ENCODE measurements at regions not wholly inside any gene's neighbourhood (a gene's known extent, or its start where the extent isn't known, plus 50 kb on each side); places are given as distances from the start of the nearest gene placed in this dataset.

- Histone ChIP-seq H3K4me1 (ENCODE audit: control insufficient read depth in 1 of 2, insufficient read depth in 1 of 2, low read depth in 1 of 2, low read length in 1 of 2) (no peaks in the 10 kb centered on the region), H3K27me3 (no peaks in the 10 kb centered on the region), H3K36me3 (no peaks in the 10 kb centered on the region), H3K4me3 (ENCODE audit: low read depth in 1 of 2, low read length in 1 of 2) (no peak overlapping the region), H3K27ac (no peak overlapping the region), H3K9me3 (no peaks in the 10 kb centered on the region)
- TF ChIP-seq CTCF (IDR thresholded peaks at IDR 0.05), result no peak
Observed at GRCh38 chr2:226020956-226021355, 621.4 kb downstream of the NYAP2 start.

GRCh38 chr2:226020176-226020575, 620.7 kb downstream of the NYAP2 start:
- no peak for TF ChIP-seq CTCF (IDR thresholded peaks at IDR 0.05)
- H3K9me3 ChIP-seq, result no peaks in the 10 kb centered on the region
- no peaks in the 10 kb centered on the region for H3K27me3 ChIP-seq
- H3K4me3 ChIP-seq (ENCODE audit: low read depth in 1 of 2, low read length in 1 of 2), result no peak overlapping the region
- no peaks in the 10 kb centered on the region for H3K4me1 ChIP-seq (ENCODE audit: control insufficient read depth in 1 of 2, insufficient read depth in 1 of 2, low read depth in 1 of 2, low read length in 1 of 2)
- H3K27ac ChIP-seq, result no peak overlapping the region
- no peaks in the 10 kb centered on the region for H3K36me3 ChIP-seq

GRCh38 chr2:226018641-226019040, 619.1 kb downstream of the NYAP2 start:
- Histone ChIP-seq H3K27me3 (no peaks in the 10 kb centered on the region), H3K4me1 (ENCODE audit: control insufficient read depth in 1 of 2, insufficient read depth in 1 of 2, low read depth in 1 of 2, low read length in 1 of 2) (no peaks in the 10 kb centered on the region), H3K4me3 (ENCODE audit: low read depth in 1 of 2, low read length in 1 of 2) (no peak overlapping the region), H3K9me3 (no peaks in the 10 kb centered on the region), H3K27ac (no peak overlapping the region), H3K36me3 (no peaks in the 10 kb centered on the region)
- TF ChIP-seq CTCF (IDR thresholded peaks at IDR 0.05), result no peak

- TF ChIP-seq CTCF (IDR thresholded peaks at IDR 0.05), result no peak
- H3K9me3 ChIP-seq, result no peaks in the 10 kb centered on the region
- H3K4me3 ChIP-seq (ENCODE audit: low read depth in 1 of 2, low read length in 1 of 2), result no peak overlapping the region
- no peaks in the 10 kb centered on the region for H3K4me1 ChIP-seq (ENCODE audit: control insufficient read depth in 1 of 2, insufficient read depth in 1 of 2, low read depth in 1 of 2, low read length in 1 of 2)
- H3K36me3 ChIP-seq, result no peaks in the 10 kb centered on the region
- H3K27ac ChIP-seq, result no peak overlapping the region
- no peaks in the 10 kb centered on the region for H3K27me3 ChIP-seq
Observed at GRCh38 chr2:226017537-226017936, 618.0 kb downstream of the NYAP2 start.

- no peaks in the 10 kb centered on the region for H3K36me3 ChIP-seq
- H3K4me1 ChIP-seq (ENCODE audit: control insufficient read depth in 1 of 2, insufficient read depth in 1 of 2, low read depth in 1 of 2, low read length in 1 of 2), result no peaks in the 10 kb centered on the region
- H3K9me3 ChIP-seq, result no peaks in the 10 kb centered on the region
- no peak overlapping the region for H3K4me3 ChIP-seq (ENCODE audit: low read depth in 1 of 2, low read length in 1 of 2)
- no peak overlapping the region for H3K27ac ChIP-seq
- H3K27me3 ChIP-seq, result no peaks in the 10 kb centered on the region
- TF ChIP-seq CTCF (IDR thresholded peaks at IDR 0.05), result no peak
Observed at GRCh38 chr2:226017107-226017506, 617.6 kb downstream of the NYAP2 start.

Measured in neutrophil (primary cell).